ENCODE measurements at regions not wholly inside any gene's neighbourhood (a gene's known extent, or its start where the extent isn't known, plus 50 kb on each side); places are given as distances from the start of the nearest gene placed in this dataset.
A peak's percentile ranks its signal among the peaks of the same experiment; 100 is the strongest.

- no peak overlapping the region for H3K4me3 ChIP-seq (ENCODE audit: low read depth, low read length)
- H3K27me3 ChIP-seq (ENCODE audit: insufficient read depth, low read length): no peaks in the 10 kb centered on the region
- no peak overlapping the region for H3K27ac ChIP-seq (ENCODE audit: low read depth, low read length)
- no peaks in the 10 kb centered on the region for H3K4me1 ChIP-seq (ENCODE audit: control insufficient read depth, insufficient read depth, low read length, unreplicated experiment)
- no peaks in the 10 kb centered on the region for H3K79me2 ChIP-seq (ENCODE audit: control insufficient read depth, insufficient read depth, low read length, unreplicated experiment)
- no peak overlapping the region for H2AFZ ChIP-seq (ENCODE audit: low read length, unreplicated experiment)
- no peaks in the 10 kb centered on the region for H3K36me3 ChIP-seq (ENCODE audit: insufficient read depth, low read length)
These were observed 153.5 kb downstream of the HHIP start for GRCh38 chr4:144799486-144799885.

DNA sequence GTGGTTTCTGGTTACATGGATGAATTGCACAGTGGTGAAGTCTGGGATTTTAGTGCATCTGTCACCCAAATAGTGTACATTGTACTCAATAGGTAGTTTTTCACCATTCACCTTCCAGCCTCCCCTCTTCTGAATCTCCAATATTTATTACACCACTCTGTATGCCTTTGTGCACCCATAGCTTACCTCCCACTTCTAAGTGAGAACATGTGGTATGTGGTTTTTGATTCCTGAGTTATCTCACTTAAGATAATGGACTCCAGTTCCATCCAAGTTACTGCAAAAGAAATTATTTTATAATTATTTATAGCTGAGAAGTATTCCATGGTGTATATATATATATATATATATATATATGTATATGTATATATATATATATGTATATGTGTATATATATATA is 155.8 kb downstream of the HHIP start:
- H3K79me2 ChIP-seq (ENCODE audit: control insufficient read depth, insufficient read depth, low read length, unreplicated experiment): no peaks in the 10 kb centered on the region
- no peak overlapping the region for H3K27ac ChIP-seq (ENCODE audit: low read depth, low read length)
- no peak overlapping the region for H2AFZ ChIP-seq (ENCODE audit: low read length, unreplicated experiment)
- H3K27me3 ChIP-seq (ENCODE audit: insufficient read depth, low read length): no peaks in the 10 kb centered on the region
- H3K36me3 ChIP-seq (ENCODE audit: insufficient read depth, low read length): no peaks in the 10 kb centered on the region
- H3K4me3 ChIP-seq (ENCODE audit: low read depth, low read length): no peak overlapping the region
- H3K4me1 ChIP-seq (ENCODE audit: control insufficient read depth, insufficient read depth, low read length, unreplicated experiment): no peaks in the 10 kb centered on the region

- H3K36me3 ChIP-seq (ENCODE audit: insufficient read depth, low read length): no peaks in the 10 kb centered on the region
- no peak overlapping the region for H3K27ac ChIP-seq (ENCODE audit: low read depth, low read length)
- H3K4me1 ChIP-seq (ENCODE audit: control insufficient read depth, insufficient read depth, low read length, unreplicated experiment): no peaks in the 10 kb centered on the region
- no peak overlapping the region for H2AFZ ChIP-seq (ENCODE audit: low read length, unreplicated experiment)
- no peaks in the 10 kb centered on the region for H3K27me3 ChIP-seq (ENCODE audit: insufficient read depth, low read length)
- H3K4me3 ChIP-seq (ENCODE audit: low read depth, low read length): no peak overlapping the region
- no peaks in the 10 kb centered on the region for H3K79me2 ChIP-seq (ENCODE audit: control insufficient read depth, insufficient read depth, low read length, unreplicated experiment)
These were observed 162.1 kb downstream of the HHIP start for GRCh38 chr4:144808034-144808433.

DNA sequence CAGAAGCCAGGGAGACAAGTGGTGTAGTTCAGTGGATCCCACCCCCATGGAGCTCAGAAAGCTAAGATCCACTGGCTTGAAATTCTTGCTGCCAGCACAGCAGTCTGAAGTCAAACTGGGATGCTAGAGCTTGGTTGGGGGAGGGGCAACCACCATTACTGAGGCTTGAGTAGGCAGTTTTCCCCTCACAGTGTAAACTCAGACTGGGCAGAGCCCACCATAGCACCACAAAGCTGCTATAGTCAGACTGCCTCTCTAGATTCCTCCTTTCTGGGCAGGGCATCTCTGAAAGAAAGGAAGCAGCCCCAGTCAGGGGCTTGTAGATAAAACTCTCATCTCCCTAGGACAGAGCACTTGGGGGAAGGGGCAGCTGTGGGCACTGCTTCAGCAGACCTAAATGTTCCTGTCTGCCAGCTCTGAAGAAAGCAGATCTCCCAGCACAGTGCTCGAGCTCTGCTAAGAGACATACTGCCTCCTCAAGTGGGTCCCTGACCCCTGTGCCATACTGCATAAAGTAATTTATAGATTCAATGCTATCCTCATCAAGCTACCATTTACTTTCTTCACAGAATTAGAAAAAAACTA is 163.2 kb downstream of the HHIP start:
- H3K4me1 ChIP-seq (ENCODE audit: control insufficient read depth, insufficient read depth, low read length, unreplicated experiment): no peaks in the 10 kb centered on the region
- no peak overlapping the region for H3K27ac ChIP-seq (ENCODE audit: low read depth, low read length)
- H3K36me3 ChIP-seq (ENCODE audit: insufficient read depth, low read length): no peaks in the 10 kb centered on the region

GRCh38 chr4:144816668-144817067 is 170.7 kb downstream of the HHIP start:
- Histone ChIP-seq H2AFZ (ENCODE audit: low read length, unreplicated experiment) (no peak overlapping the region), H3K79me2 (ENCODE audit: control insufficient read depth, insufficient read depth, low read length, unreplicated experiment) (no peaks in the 10 kb centered on the region)

More for the DNA sequence above, 163.2 kb downstream of the HHIP start:
- Histone ChIP-seq H3K79me2 (ENCODE audit: control insufficient read depth, insufficient read depth, low read length, unreplicated experiment) (no peaks in the 10 kb centered on the region), H3K4me3 (ENCODE audit: low read depth, low read length) (no peak overlapping the region), H2AFZ (ENCODE audit: low read length, unreplicated experiment) (no peak overlapping the region), H3K27me3 (ENCODE audit: insufficient read depth, low read length) (no peaks in the 10 kb centered on the region)

GRCh38 chr4:144817081-144817480 is 171.1 kb downstream of the HHIP start:
- H3K4me3 ChIP-seq (ENCODE audit: low read depth, low read length): no peak overlapping the region
- no peaks in the 10 kb centered on the region for H3K79me2 ChIP-seq (ENCODE audit: control insufficient read depth, insufficient read depth, low read length, unreplicated experiment)
- no peaks in the 10 kb centered on the region for H3K27me3 ChIP-seq (ENCODE audit: insufficient read depth, low read length)
- no peaks in the 10 kb centered on the region for H3K36me3 ChIP-seq (ENCODE audit: insufficient read depth, low read length)
- no peak overlapping the region for H2AFZ ChIP-seq (ENCODE audit: low read length, unreplicated experiment)
- peaks cover 21% of the 10 kb centered on the region for H3K4me1 ChIP-seq (ENCODE audit: control insufficient read depth, insufficient read depth, low read length, unreplicated experiment)
- H3K27ac ChIP-seq (ENCODE audit: low read depth, low read length): no peak overlapping the region

More at GRCh38 chr4:144816668-144817067, 170.7 kb downstream of the HHIP start:
- Histone ChIP-seq H3K4me3 (ENCODE audit: low read depth, low read length) (no peak overlapping the region), H3K27me3 (ENCODE audit: insufficient read depth, low read length) (no peaks in the 10 kb centered on the region), H3K36me3 (ENCODE audit: insufficient read depth, low read length) (no peaks in the 10 kb centered on the region), H3K4me1 (ENCODE audit: control insufficient read depth, insufficient read depth, low read length, unreplicated experiment) (peaks cover 21% of the 10 kb centered on the region), H3K27ac (ENCODE audit: low read depth, low read length) (no peak overlapping the region)

DNA sequence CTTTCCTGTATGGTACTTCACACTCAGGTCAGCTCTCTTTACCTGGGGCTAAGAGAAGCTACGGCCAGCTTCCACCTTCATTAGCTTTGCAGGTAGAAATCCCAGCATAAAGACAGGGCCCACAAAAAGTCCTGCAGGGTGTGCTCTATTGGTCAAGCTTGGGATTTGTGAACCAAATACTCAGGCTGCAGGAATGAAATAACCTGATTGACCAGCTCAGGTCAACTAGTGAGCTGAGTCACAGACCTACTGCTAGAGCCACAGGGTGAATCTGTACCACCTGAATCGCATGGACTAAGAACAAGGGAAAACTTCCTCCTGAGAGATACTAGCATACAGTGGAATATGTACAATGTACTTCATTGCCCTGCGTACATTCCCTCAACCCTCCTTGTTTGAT is 172.2 kb downstream of the HHIP start:
- Histone ChIP-seq H3K27me3 (ENCODE audit: insufficient read depth, low read length) (no peaks in the 10 kb centered on the region), H2AFZ (ENCODE audit: low read length, unreplicated experiment) (no peak overlapping the region), H3K79me2 (ENCODE audit: control insufficient read depth, insufficient read depth, low read length, unreplicated experiment) (no peaks in the 10 kb centered on the region), H3K4me3 (ENCODE audit: low read depth, low read length) (no peak overlapping the region), H3K36me3 (ENCODE audit: insufficient read depth, low read length) (no peaks in the 10 kb centered on the region), H3K27ac (ENCODE audit: low read depth, low read length) (no peak overlapping the region), H3K4me1 (ENCODE audit: control insufficient read depth, insufficient read depth, low read length, unreplicated experiment) (peaks cover 21% of the 10 kb centered on the region)

DNA sequence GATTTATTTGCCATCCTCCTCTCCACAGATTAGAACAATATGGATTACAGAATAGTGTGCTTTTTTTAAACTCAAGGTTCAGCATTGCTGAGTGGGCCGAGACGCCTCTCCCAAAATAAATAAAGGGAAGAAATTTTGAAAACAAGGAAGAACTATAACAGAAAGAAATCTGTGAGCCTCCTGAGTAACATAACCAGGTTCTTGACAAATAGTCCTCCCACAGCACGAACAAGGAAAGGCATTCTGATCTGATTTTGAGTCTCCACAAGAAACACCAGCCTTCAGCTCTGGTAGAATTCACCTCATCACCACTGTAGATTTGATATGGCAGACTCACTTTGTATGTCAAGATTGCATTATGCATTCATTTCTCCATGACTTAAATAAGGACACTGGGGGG is 173.6 kb downstream of the HHIP start:
- H3K27ac ChIP-seq (ENCODE audit: low read depth, low read length): no peak overlapping the region
- H3K4me1 ChIP-seq (ENCODE audit: control insufficient read depth, insufficient read depth, low read length, unreplicated experiment): peaks cover 21% of the 10 kb centered on the region
- no peaks in the 10 kb centered on the region for H3K27me3 ChIP-seq (ENCODE audit: insufficient read depth, low read length)
- H3K4me3 ChIP-seq (ENCODE audit: low read depth, low read length): no peak overlapping the region
- H3K79me2 ChIP-seq (ENCODE audit: control insufficient read depth, insufficient read depth, low read length, unreplicated experiment): no peaks in the 10 kb centered on the region
- H3K36me3 ChIP-seq (ENCODE audit: insufficient read depth, low read length): no peaks in the 10 kb centered on the region
- H2AFZ ChIP-seq (ENCODE audit: low read length, unreplicated experiment): no peak overlapping the region

GRCh38 chr4:144820011-144820727 is 174.2 kb downstream of the HHIP start:
- no peaks in the 10 kb centered on the region for H3K79me2 ChIP-seq (ENCODE audit: control insufficient read depth, insufficient read depth, low read length, unreplicated experiment)
- peak overlapping the region; percentile 26 for H3K27ac ChIP-seq (ENCODE audit: low read depth, low read length)
- no peaks in the 10 kb centered on the region for H3K27me3 ChIP-seq (ENCODE audit: insufficient read depth, low read length)
- no peaks in the 10 kb centered on the region for H3K36me3 ChIP-seq (ENCODE audit: insufficient read depth, low read length)
- peak overlapping the region; percentile 4; the same call in 1 of the 2 replicates for H3K4me3 ChIP-seq (ENCODE audit: low read depth, low read length)
- peak overlapping the region; percentile 15 for H2AFZ ChIP-seq (ENCODE audit: low read length, unreplicated experiment)
- H3K4me1 ChIP-seq (ENCODE audit: control insufficient read depth, insufficient read depth, low read length, unreplicated experiment): peaks cover 21% of the 10 kb centered on the region

GRCh38 chr4:144820728-144821085 is 174.8 kb downstream of the HHIP start:
- Histone ChIP-seq H3K4me3 (ENCODE audit: low read depth, low read length) (0 out of 2 replicates have a peak overlapping the region, but pooled peaks have one; percentile 4), H3K79me2 (ENCODE audit: control insufficient read depth, insufficient read depth, low read length, unreplicated experiment) (no peaks in the 10 kb centered on the region), H3K27ac (ENCODE audit: low read depth, low read length) (peak overlapping the region; percentile 26), H3K4me1 (ENCODE audit: control insufficient read depth, insufficient read depth, low read length, unreplicated experiment) (peaks cover 21% of the 10 kb centered on the region), H2AFZ (ENCODE audit: low read length, unreplicated experiment) (peak overlapping the region; percentile 15), H3K36me3 (ENCODE audit: insufficient read depth, low read length) (no peaks in the 10 kb centered on the region), H3K27me3 (ENCODE audit: insufficient read depth, low read length) (no peaks in the 10 kb centered on the region)

- no peak overlapping the region for H2AFZ ChIP-seq (ENCODE audit: low read length, unreplicated experiment)
- no peak overlapping the region for H3K4me3 ChIP-seq (ENCODE audit: low read depth, low read length)
- H3K27me3 ChIP-seq (ENCODE audit: insufficient read depth, low read length): no peaks in the 10 kb centered on the region
- H3K36me3 ChIP-seq (ENCODE audit: insufficient read depth, low read length): no peaks in the 10 kb centered on the region
- no peaks in the 10 kb centered on the region for H3K4me1 ChIP-seq (ENCODE audit: control insufficient read depth, insufficient read depth, low read length, unreplicated experiment)
- no peaks in the 10 kb centered on the region for H3K79me2 ChIP-seq (ENCODE audit: control insufficient read depth, insufficient read depth, low read length, unreplicated experiment)
- H3K27ac ChIP-seq (ENCODE audit: low read depth, low read length): no peak overlapping the region
These were observed 186.0 kb downstream of the HHIP start for GRCh38 chr4:144831971-144832370.
